ENCODE measurements at regions not wholly inside any gene's neighbourhood (a gene's known extent, or its start where the extent isn't known, plus 50 kb on each side); places are given as distances from the start of the nearest gene placed in this dataset.

- no peak overlapping the region for H3K9ac ChIP-seq (ENCODE audit: low read length)
- no peak for TF ChIP-seq EZH2 (IDR thresholded peaks at IDR 0.05; ENCODE audit: insufficient read depth, low read length)
- no peak for TF ChIP-seq CTCF (IDR thresholded peaks at IDR 0.05; ENCODE audit: insufficient read depth, low read depth, low read length)
- Mint-ChIP-seq H3K9me3 (ENCODE audit: unreplicated experiment) (peaks cover 2% of the 10 kb centered on the region), H3K36me3 (ENCODE audit: low read depth, unreplicated experiment) (no peaks in the 10 kb centered on the region), H3K4me1 (ENCODE audit: low read depth, unreplicated experiment) (no peaks in the 10 kb centered on the region), H3K4me3 (ENCODE audit: unreplicated experiment) (no peak overlapping the region), H3K27me3 (ENCODE audit: low read depth, unreplicated experiment) (no peaks in the 10 kb centered on the region), H3K27ac (ENCODE audit: unreplicated experiment) (no peak overlapping the region)
- H3K4me2 ChIP-seq (ENCODE audit: low read length): no peak overlapping the region
- H4K20me1 ChIP-seq (ENCODE audit: insufficient read depth, low read length): no peaks in the 10 kb centered on the region
- H3K27ac ChIP-seq (ENCODE audit: low read depth, low read length): no peak overlapping the region
- no peaks in the 10 kb centered on the region for H3K27me3 ChIP-seq (ENCODE audit: insufficient read depth, low read length)
- peaks cover 4% of the 10 kb centered on the region for H3K9me3 ChIP-seq (ENCODE audit: insufficient read depth, low read depth, low read length)
- DNase-seq (ENCODE audit: low read depth) (no peak), FAIRE-seq (no peak)
- no peak overlapping the region for H3K4me3 ChIP-seq (ENCODE audit: insufficient read depth, low read depth, low read length)
- no peaks in the 10 kb centered on the region for H3K4me1 ChIP-seq (ENCODE audit: insufficient read depth, low read length)
- no peaks in the 10 kb centered on the region for H3K79me2 ChIP-seq (ENCODE audit: insufficient read depth, low read length)
- no peaks in the 10 kb centered on the region for H3K36me3 ChIP-seq (ENCODE audit: insufficient read depth, low read length)
- no peak overlapping the region for H2AFZ ChIP-seq (ENCODE audit: low read depth, low read length)
Observed at GRCh38 chr20:11646359-11646758, 271.3 kb upstream of the BTBD3 start.

GRCh38 chr20:11650566-11650965 lies 267.1 kb upstream of the BTBD3 start:
- FAIRE-seq (no peak), DNase-seq (ENCODE audit: low read depth) (no peak)
- Histone ChIP-seq H3K27ac (ENCODE audit: low read depth, low read length) (no peak overlapping the region), H3K4me1 (ENCODE audit: insufficient read depth, low read length) (no peaks in the 10 kb centered on the region), H3K9me3 (ENCODE audit: insufficient read depth, low read depth, low read length) (peaks cover 4% of the 10 kb centered on the region), H3K4me2 (ENCODE audit: low read length) (no peak overlapping the region), H3K79me2 (ENCODE audit: insufficient read depth, low read length) (no peaks in the 10 kb centered on the region), H3K36me3 (ENCODE audit: insufficient read depth, low read length) (no peaks in the 10 kb centered on the region), H2AFZ (ENCODE audit: low read depth, low read length) (no peak overlapping the region), H3K9ac (ENCODE audit: low read length) (no peak overlapping the region), H3K27me3 (ENCODE audit: insufficient read depth, low read length) (no peaks in the 10 kb centered on the region), H3K4me3 (ENCODE audit: insufficient read depth, low read depth, low read length) (no peak overlapping the region), H4K20me1 (ENCODE audit: insufficient read depth, low read length) (no peaks in the 10 kb centered on the region)
- no peaks in the 10 kb centered on the region for H3K36me3 Mint-ChIP-seq (ENCODE audit: low read depth, unreplicated experiment)
- peaks cover 2% of the 10 kb centered on the region for H3K9me3 Mint-ChIP-seq (ENCODE audit: unreplicated experiment)
- no peak overlapping the region for H3K4me3 Mint-ChIP-seq (ENCODE audit: unreplicated experiment)
- TF ChIP-seq CTCF (IDR thresholded peaks at IDR 0.05; ENCODE audit: insufficient read depth, low read depth, low read length): no peak
- no peak for TF ChIP-seq EZH2 (IDR thresholded peaks at IDR 0.05; ENCODE audit: insufficient read depth, low read length)
- H3K27ac Mint-ChIP-seq (ENCODE audit: unreplicated experiment): no peak overlapping the region
- H3K27me3 Mint-ChIP-seq (ENCODE audit: low read depth, unreplicated experiment): no peaks in the 10 kb centered on the region
- H3K4me1 Mint-ChIP-seq (ENCODE audit: low read depth, unreplicated experiment): no peaks in the 10 kb centered on the region

- no peaks in the 10 kb centered on the region for H3K79me2 ChIP-seq (ENCODE audit: insufficient read depth, low read length)
- no peak overlapping the region for H3K27ac Mint-ChIP-seq (ENCODE audit: unreplicated experiment)
- H3K4me3 Mint-ChIP-seq (ENCODE audit: unreplicated experiment): no peak overlapping the region
- no peak overlapping the region for H3K9ac ChIP-seq (ENCODE audit: low read length)
- no peaks in the 10 kb centered on the region for H3K4me1 ChIP-seq (ENCODE audit: insufficient read depth, low read length)
- peaks cover 4% of the 10 kb centered on the region for H3K9me3 ChIP-seq (ENCODE audit: insufficient read depth, low read depth, low read length)
- no peaks in the 10 kb centered on the region for H3K4me1 Mint-ChIP-seq (ENCODE audit: low read depth, unreplicated experiment)
- H4K20me1 ChIP-seq (ENCODE audit: insufficient read depth, low read length): no peaks in the 10 kb centered on the region
- no peak for TF ChIP-seq CTCF (IDR thresholded peaks at IDR 0.05; ENCODE audit: insufficient read depth, low read depth, low read length)
- no peak for TF ChIP-seq EZH2 (IDR thresholded peaks at IDR 0.05; ENCODE audit: insufficient read depth, low read length)
- no peaks in the 10 kb centered on the region for H3K27me3 ChIP-seq (ENCODE audit: insufficient read depth, low read length)
- no peak overlapping the region for H2AFZ ChIP-seq (ENCODE audit: low read depth, low read length)
- no peaks in the 10 kb centered on the region for H3K36me3 Mint-ChIP-seq (ENCODE audit: low read depth, unreplicated experiment)
- H3K27ac ChIP-seq (ENCODE audit: low read depth, low read length): no peak overlapping the region
- H3K36me3 ChIP-seq (ENCODE audit: insufficient read depth, low read length): no peaks in the 10 kb centered on the region
- H3K4me2 ChIP-seq (ENCODE audit: low read length): no peak overlapping the region
- no peak for DNase-seq (ENCODE audit: low read depth)
- no peak overlapping the region for H3K4me3 ChIP-seq (ENCODE audit: insufficient read depth, low read depth, low read length)
- no peak for FAIRE-seq
- peaks cover 2% of the 10 kb centered on the region for H3K9me3 Mint-ChIP-seq (ENCODE audit: unreplicated experiment)
- H3K27me3 Mint-ChIP-seq (ENCODE audit: low read depth, unreplicated experiment): no peaks in the 10 kb centered on the region
Observed at GRCh38 chr20:11651138-11651537, 266.6 kb upstream of the BTBD3 start.
